Epithelial cell of esophagus (primary cell): ENCODE measurements at regions not wholly inside any gene's neighbourhood (a gene's known extent, or its start where the extent isn't known, plus 50 kb on each side); places are given as distances from the start of the nearest gene placed in this dataset.

Source experiments
- DNase-seq: peaks from one replicate; pipeline ENCODE4 v3.0.0; 2010; ENCODE audit warnings: low read depth
- H3K4me3 ChIP-seq: 2 replicates; pipeline ENCODE4 v1.5.1; 2011; ENCODE audit warnings: mild to moderate bottlenecking, low read length, control low read depth
- CTCF ChIP-seq: IDR thresholded peaks from 2 replicates; pipeline ENCODE4 v1.5.1; 2011; ENCODE audit warnings: low read depth, mild to moderate bottlenecking, low read length, control low read depth, inconsistent platforms; ENCODE audit not compliant: insufficient read depth; ENCODE audit errors: missing control alignments

GRCh38 chr18:75654851-75655751 is 227.6 kb upstream of the SMIM21 start:
- DNase-seq = no peak
- TF ChIP-seq CTCF = no peak
- H3K4me3 ChIP-seq = no peak overlapping the region

GRCh38 chr18:75654386-75654785 is 226.9 kb upstream of the SMIM21 start:
- DNase-seq = no peak
- H3K4me3 ChIP-seq = no peak overlapping the region
- TF ChIP-seq CTCF = no peak

- no peak for DNase-seq
- H3K4me3 ChIP-seq = no peak overlapping the region
- TF ChIP-seq CTCF = no peak
Measured at GRCh38 chr18:75652528-75652927, 225.0 kb upstream of the SMIM21 start.

GRCh38 chr18:75644871-75645270 is 217.4 kb upstream of the SMIM21 start:
- H3K4me3 ChIP-seq = no peak overlapping the region
- TF ChIP-seq CTCF = no peak
- no peak for DNase-seq

- no peak for TF ChIP-seq CTCF
- no peak overlapping the region for H3K4me3 ChIP-seq
- DNase-seq = no peak
Measured at GRCh38 chr18:75643083-75643482, 215.6 kb upstream of the SMIM21 start.

- no peak overlapping the region for H3K4me3 ChIP-seq
- TF ChIP-seq CTCF = no peak
- no peak for DNase-seq
Measured at GRCh38 chr18:75639472-75639831, 211.9 kb upstream of the SMIM21 start.
